Renal cortical epithelial cell (primary cell): ENCODE measurements at regions not wholly inside any gene's neighbourhood (a gene's known extent, or its start where the extent isn't known, plus 50 kb on each side); places are given as distances from the start of the nearest gene placed in this dataset.
A peak's percentile ranks its signal among the peaks of the same experiment; 100 is the strongest.
"Not testable (repeated sequence)": the region's sequence is repeated elsewhere in the genome, so short reads cannot be mapped to it uniquely, and the experiment has no call there.

Experiments
- DNase-seq: peaks from one replicate; pipeline ENCODE4 v3.0.0-alpha.2; 2011; ENCODE audit warnings: low read depth

DNA sequence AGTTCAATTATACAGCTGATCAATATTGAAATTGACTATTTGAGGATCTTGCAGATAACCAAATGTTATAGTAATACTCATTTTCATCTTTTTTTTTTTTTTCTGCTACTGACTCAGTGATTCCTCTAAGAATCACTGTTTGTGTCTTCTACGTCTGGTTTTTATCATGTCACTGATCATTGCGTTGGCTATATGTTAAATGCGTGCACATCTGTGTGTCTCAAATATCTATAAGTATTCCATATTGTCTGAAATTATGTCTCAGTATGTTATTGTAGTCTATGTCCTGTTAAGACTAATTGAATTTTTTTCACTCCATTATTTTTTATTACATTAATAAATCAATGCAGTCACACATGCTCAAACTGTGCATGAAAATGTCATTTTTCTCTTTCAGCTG lies 200.5 kb downstream of the PCDH20 start:
- no peak for DNase-seq

DNA sequence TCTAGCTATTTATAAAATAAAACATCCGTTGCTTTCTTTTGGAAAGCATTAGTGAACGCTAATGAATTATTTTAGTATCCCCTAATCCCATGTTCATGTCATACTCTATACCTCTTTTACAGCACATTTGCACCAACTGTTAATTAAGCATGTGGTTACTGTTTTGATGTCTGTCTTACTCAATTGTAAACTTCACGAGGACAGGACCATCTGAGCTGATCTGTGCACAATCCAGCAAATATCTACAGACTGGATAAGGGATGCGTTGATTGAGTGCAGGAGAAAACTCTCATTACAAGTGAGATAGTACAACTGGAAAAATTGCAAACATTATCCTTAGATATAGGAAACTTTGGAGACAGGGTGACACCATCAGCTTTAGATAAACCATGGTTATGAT lies 201.1 kb downstream of the PCDH20 start:
- DNase-seq = no peak

DNA sequence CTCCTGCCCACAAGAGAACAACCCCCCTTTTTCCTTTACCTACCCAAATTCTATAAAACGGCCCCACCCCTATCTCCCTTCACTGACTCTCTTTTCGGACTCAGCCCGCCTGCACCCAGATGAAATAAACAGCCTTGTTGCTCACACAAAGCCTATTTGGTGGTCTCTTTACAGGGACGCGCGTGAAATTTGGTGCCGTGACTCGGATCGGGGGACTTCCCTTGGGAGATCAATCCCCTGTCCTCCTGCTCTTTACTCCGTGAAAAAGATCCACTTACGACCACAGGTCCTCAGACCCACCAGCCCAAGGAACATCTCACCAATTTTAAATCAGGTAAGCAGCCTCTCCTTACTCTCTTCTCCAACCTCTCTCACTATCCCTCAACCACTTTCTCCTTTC lies 209.8 kb downstream of the PCDH20 start:
- not testable (repeated sequence) for DNase-seq

DNA sequence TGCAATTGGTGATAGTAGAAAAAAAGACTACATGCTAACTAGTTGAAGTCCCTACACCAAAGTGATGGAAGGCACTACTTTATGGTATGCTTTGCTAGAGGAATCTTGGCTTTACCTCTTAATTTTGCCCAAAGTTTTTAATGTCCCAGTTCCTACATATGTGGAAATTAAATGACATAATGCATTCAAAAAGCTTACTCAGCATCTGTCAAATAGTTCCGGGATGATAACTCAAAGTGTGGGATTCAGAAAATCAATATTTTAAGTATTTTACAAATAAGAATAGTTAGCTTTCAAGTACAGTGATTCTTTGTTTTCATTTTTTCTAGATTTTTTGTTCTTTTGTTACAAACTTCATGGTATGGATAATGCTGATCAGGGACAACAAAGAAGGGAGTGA lies 211.6 kb downstream of the PCDH20 start:
- no peak for DNase-seq

DNA sequence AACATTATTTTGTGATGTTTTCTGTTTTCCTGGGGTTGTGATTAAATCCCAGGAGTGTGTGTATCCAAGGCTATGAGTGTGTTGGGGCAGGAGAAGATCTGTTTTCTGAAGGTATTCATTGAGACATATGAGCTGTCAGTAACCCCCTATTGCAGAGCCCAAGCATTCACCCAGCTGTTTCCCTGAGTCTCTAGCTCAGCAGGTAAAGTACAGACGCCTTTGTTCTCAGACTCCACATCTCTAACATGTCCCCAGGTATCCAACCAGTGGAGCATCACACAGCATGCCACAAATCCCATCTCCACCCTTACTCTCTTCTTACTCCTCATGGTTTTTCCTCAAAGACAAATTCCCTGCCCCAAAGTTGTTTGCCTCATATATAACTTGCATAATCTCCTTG lies 213.6 kb downstream of the PCDH20 start:
- no peak for DNase-seq

DNA sequence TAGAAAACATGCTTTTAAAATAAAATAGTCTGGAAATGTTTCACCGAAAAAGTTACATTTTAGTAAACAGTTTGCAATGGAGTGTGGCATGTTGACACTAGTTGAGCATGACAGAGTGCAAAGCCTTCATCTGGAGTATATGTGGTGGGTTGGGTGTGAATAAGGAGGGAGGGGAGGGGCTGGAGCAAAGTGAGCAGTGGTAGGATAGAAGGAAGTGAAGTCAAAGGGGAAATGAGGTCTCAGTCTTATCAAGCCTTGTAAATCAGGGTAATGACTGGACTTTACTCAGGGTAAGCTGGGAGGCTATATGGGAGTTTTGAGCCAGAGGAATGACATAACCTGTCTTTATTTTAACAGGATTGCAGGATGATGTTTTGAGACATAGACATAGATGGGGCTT lies 222.8 kb downstream of the PCDH20 start:
- DNase-seq = no peak

DNA sequence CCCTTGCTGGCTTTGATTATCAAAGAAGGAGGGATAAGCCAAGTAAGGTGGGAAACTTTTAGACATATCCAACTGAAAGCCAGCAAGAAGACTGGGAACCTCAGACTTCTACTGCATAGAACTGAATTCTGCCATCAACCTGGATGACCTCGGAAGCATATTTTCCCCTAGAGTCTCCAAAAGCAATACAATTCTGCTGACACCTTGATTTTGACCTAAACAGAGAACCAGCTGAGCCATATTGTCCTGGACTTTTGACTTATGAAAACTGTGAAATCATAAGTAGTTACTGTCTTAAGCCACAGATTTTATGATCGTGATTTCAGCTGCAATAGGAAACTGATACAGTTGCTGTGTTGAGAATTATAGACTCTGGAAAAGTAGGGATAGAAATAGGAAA lies 227.6 kb downstream of the PCDH20 start:
- no peak for DNase-seq

DNA sequence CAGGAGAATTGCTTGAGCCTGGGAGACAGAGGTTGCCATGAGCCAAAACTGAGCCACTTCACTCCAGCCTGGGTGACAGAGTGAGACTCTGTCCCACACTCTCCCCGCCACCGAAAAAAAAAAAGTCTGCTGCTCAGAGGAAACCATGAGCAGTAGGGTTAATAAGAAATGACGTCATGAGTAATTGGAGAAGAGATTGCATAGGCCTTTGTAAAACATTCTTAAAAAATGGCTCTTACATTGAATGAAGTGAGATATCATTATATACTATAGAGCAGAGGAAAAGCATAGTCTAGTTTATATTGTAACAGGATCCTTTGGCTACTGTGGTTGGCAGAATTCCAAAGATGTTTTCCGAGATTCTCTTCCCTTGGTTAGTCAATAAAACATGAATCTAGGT lies 228.2 kb downstream of the PCDH20 start:
- DNase-seq = no peak

DNA sequence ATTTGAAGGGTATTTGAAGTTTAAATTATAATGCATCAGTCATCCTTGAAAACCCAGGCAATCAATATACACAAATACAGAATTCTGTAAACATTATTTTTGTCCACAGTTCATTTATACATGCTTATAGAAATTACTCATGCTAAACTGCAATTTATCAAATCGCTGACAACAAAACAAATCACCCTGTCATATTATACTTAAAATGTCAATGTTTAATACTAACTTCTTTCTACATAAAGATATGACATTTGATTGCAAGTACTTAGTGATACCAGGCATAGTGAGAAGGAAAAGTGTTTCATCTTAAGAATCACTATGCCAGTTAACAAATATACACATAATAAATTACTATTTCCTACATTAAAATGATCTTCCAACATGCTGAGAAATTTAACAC lies 232.0 kb downstream of the PCDH20 start:
- no peak for DNase-seq

DNA sequence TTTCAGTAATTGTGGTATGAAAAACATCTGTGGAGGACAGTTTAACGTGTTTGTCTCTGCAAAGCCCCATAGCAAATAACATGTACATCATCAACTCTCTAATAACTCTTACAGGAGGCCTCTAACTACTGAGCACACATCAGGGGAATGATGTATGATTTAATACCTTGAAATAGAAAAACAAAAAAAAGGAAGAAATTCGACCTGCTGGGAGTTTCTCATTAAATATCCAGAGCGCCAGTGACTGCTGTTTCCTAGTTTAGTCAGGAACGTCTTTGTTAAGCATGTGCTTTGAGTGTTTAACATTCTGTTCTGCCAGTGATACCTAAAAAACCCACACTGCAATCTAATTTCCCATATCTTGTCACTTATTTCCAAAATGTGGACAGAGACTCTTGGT lies 235.4 kb downstream of the PCDH20 start:
- DNase-seq = no peak

DNA sequence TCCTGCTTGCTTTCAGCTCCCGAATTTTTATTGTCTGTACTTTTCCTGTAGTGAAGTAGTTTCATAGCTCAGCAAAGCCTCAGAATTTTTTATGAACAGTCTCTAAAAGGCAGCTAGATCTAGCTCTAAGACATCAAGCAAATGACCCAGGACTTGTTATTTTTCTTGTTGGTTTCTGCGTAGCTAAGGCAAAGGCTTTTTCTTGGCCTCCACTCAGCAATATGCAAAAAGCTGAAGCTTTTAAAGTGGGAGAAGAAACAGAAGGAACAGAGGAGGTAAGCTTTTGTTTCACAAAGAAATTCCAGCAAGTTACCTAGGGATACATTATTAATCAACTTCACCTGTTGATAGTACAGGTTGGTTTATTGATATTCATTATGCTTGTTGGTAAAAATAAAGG lies 235.9 kb downstream of the PCDH20 start:
- DNase-seq = no peak

DNA sequence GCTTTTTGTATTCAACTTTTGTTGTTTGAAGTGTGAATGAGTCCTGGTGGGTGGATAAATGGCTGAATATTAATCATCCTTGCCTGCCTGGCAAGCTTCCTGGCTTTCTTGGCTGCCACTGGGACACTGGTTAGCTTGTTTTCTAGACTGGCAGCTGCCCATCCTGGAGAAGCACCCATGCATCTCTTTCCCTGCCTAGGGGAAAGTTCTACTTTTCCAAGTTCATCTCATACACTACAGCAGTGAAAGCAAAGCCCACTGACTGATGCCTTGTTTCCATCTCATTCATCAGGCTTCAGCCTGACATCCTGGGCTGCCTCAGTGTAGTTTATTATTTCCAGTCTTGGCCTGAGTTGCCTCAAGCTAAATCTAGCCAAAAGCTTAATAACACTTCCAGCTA lies 244.8 kb downstream of the PCDH20 start:
- peak; percentile 51 for DNase-seq

DNA sequence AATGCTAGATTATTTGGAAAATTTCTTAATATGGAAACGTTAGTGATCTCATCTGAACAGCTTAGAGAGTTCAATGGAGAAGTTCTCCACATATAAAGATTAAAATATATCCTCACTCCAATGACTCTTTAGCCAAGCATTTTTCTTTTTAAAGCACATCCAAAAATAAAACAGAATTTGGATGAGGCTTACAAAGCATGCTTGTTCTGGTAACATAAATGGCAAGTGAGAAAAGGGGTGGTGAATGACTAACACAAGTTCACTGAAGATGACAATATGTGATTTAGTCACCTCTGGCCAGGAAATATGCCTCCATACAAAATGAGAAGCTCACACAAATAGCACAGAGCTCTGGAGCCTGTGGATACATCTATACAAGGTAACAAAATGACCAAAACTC lies 253.0 kb downstream of the PCDH20 start:
- peak; percentile 2 for DNase-seq

DNA sequence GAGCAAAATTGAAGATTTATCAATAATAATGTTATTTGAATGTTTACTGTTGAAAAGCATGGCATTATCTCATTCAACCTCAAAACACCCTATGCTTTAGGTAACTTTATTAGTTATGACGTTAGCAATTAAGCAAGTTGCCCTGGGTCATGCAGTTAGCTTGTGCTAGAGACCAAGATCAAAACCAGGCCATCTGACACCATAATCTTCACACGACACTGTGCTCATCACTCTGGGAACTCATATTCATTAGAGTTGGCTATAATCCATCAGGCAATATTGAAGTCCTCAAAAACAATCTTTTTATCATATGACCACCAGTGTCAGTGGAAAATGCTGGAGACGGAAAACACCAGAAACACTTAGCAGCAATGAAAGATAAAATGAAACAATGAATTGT lies 253.5 kb downstream of the PCDH20 start:
- DNase-seq = no peak

DNA sequence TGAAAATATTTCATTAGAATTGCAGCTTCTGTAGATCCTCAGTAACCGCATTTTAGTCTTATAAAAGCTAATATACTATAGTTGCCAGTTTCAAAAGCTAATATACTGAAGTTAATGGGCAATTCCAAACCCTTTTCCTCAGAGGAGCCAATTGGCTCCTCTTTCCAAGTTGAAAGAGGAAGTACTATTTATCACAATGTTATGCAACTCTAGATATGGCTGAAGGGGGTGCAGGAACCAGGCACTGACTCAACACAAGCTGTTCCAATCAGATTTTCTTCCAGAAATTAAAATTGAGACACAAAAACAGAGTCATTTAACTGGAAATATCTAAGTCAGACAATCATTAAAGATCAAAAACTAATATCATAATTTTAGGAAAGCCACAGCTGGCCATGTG lies 258.9 kb downstream of the PCDH20 start:
- no peak for DNase-seq

DNA sequence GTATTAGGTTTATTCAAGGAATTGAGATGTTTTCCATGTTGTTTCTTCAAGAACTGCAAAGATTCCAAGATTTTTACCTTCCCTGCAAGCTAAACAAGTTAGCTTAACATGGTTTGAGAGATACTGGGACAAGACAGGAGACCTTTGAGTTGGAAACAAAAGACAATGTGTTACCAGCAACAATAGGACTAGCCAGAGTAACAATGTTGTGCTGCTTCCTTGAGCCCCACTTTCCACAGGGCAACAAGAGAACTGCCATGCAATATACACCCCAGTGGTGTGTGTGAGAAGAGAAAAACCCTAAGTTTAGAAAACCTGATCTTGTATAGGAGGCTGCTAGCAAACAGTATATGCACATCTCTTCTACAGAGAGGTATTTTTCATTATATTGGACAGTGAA lies 264.6 kb downstream of the PCDH20 start:
- DNase-seq = no peak

DNA sequence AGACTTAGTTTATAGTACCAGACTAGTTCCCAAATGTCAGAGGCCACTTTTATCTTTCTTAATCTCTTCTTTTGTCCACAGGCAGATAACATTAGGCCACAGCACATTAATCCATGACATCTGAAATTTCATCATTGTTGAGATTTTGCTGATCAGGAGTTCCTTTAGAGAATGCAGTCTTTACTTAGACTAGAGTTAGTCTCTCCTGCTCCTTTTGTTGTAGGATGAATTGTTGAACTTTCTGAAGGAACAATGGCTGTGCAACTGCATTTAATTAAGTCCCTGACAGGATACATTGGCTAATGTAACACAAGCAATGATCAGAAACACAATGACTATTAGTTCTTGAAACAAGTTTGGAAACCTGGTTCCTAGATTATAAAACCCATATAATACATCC lies 266.3 kb downstream of the PCDH20 start:
- no peak for DNase-seq

DNA sequence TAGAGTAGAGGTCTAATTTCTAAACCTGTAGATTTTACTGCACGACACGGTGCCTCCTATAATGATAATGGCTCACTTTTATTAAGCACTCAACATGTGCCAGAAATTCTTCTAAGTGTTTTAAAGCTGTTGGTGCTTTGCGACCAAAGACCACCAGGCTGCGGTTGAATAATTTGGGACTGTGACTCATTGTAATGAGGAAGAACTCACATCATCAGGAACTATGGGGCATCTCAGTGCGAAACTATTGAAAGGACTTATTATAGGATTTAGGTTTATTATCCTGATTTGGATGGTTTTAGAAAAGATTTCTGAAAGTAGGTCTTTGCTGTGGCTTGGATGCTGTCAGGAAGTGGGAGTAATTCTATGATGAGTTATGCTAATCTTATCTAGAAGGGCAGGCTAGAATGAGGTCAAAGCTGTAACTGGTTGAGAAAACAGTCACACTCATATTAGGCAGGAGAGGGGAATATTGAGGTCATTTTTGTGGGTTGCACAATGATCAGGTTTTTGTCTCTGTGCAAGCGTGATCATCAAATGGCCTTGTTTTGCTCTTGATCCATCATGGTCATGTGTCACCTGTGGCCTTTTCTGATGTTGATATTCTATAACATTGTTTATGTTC lies 266.8 kb downstream of the PCDH20 start:
- DNase-seq = no peak

DNA sequence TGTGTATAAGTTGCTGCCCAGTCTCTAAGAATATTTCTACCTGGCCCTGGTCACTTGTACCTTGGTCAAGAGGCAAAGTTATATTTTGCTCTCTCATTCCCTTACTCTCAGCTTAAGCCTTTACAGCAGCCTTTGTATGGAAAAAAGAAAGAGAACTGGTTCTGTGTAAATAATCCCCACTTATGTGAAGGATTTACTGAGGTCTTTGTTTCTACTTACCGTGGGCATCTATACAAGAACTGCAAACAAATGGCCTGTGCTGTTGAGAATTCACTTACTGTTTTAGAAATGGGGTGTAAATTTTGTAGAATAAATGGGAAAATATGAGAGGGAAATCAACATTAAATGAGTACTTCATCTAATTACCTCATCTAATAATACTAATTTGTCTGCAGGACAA lies 267.4 kb downstream of the PCDH20 start:
- no peak for DNase-seq

DNA sequence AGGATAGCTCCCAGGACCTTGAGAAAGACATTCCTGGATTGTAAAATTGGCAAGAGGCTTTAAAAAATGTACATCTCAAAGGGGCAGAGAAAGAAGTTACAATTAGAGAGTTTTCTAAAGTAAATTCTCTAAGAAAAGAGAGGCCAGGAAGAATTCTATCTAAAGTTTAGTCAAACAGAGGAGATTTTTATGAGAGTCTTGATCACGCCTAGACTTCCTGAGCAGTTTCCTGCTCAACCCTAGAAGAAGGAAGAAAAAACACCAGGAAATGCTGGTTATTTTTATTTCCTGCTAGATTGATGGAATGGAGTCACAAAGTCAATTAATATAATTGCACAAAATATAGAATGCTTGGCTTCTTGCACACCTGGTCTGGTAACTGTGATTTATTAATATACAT lies 269.1 kb downstream of the PCDH20 start:
- DNase-seq = no peak

DNA sequence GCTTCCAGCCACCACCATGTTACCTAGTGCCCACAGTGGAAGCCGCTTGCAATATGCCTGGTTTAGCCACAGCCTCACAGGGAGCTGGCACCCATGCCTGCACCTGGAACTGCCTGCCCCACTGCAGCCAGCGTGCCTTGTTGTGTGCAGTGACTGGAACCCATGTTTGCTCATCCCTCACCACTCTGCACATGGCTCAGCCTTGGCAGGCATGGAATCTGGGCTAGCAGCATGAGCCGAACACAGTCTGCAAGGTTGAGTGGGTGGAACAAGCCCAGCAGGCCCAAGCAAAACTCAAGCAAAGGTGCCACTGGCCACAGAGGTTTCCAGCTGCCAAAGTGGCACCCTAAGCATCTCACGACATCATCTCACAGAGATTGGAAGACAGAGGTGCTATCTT lies 269.5 kb downstream of the PCDH20 start:
- DNase-seq = no peak

DNA sequence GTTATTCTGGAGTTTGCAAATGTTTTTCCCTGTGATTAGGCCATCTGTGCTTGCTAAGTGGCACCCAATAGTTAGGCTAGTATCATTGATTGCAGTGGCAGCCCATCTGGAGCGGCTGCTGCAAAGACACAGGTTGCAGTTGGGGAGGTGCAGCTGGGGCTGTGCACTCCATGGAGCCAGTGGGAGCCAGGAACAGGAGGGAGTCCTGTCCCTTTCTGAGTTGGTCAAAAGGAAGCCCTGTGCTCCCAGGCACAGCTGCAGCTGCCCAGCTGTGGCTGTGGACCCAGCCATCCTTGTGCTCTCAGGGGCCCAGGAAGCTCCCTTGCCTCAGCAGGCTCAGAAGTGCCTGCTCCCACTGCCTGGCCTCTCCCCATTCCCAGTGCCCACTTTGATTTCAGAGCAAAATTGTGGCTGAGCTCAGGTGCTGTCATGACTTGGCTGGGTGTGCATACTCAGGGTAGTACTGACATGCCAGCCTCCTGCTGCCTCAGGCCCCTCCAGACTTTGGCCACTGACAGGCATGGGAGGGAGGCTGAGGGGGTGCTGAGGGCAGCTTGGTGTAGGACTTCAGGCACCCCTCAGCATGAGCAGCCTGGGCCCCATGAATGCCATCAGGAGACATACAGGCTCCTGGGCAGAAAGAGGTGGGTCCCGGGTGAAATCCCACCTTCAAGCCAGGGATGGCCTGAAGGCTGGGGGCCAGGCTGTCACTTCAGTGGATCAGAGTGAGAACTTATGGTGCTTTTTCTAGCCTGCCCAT lies 270.6 kb downstream of the PCDH20 start:
- no peak for DNase-seq

DNA sequence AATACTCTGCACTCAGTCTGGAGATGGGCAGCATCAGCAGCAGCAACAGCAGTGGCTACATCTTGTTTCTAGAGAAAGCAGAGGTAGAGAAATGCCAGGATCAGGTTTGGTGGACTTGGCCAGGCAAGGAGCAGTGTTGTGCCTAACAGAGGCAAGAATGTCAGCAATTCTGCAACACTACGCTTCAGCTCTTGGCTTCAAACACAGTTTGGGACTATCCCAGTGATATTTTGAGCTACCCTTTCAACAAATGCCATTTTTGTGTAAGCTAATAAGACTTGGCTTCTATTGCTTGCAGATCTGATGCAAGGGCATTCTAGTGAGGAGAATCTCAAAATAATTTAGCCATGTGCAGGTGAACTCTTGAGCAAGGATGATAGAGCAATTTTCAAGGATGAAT lies 271.3 kb downstream of the PCDH20 start:
- no peak for DNase-seq

DNA sequence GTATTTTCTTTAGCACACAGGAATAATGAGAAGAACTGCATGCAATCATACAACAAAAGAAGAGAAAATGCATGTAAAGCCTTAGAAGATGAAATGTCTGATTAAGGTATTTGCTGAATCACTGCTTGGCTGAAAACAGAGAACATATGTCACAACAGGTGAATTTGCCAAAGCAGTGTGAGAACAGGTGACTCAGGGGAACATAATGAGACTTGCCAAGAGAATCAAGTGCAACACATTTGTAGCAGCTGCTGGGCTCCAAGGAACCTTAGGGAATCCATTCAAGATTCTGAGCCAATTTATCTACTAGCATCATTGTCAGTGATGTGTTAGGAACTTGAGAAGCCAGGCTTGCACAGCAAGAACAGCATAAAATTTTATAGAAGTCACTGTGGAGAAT lies 273.1 kb downstream of the PCDH20 start:
- DNase-seq = peak; percentile 45
